Common myeloid progenitor, CD34-positive (primary cell): ENCODE measurements at regions not wholly inside any gene's neighbourhood (a gene's known extent, or its start where the extent isn't known, plus 50 kb on each side); places are given as distances from the start of the nearest gene placed in this dataset.

Source experiments
- CTCF ChIA-PET: fragments of 350-600 bp; sonication (Branson Sonifier 250); formaldehyde crosslinking; loops from one replicate; lab custom pipeline; 2021; ENCODE audit warnings: antibody characterized with exemption; lab: Charles Lee
- POLR2A ChIA-PET: fragments of 350-600 bp; sonication (Branson Sonifier 250); formaldehyde crosslinking; loops from one replicate; lab custom pipeline; 2021; ENCODE audit warnings: antibody characterized with exemption; lab: Charles Lee
- DNase-seq, 3 donors: peaks; one replicate each; pipeline versions ENCODE4 v3.0.0 to v3.0.0-alpha.2; 2013
- H3K27ac ChIP-seq, 2 experiments: 1 replicate in 1 of 2; 2 replicates in 1 of 2; pipeline ENCODE4 v1.7.0; 2013; ENCODE audit warnings: inconsistent platforms in 2 of 2, low read length in 2 of 2, mild to moderate bottlenecking in 2 of 2, low read depth in 1 of 2, moderate library complexity in 1 of 2; ENCODE audit not compliant: severe bottlenecking in 2 of 2, insufficient read depth in 1 of 2, poor library complexity in 1 of 2
- H3K27me3 ChIP-seq, 5 experiments: replicated peaks in 2 of 5; 1 replicate in 3 of 5; 2 replicates in 2 of 5; pipeline versions ENCODE4 v1.6.1 to v1.7.0; 2013; ENCODE audit warnings: low read length in 4 of 5, mild to moderate bottlenecking in 2 of 5, moderate library complexity in 2 of 5, inconsistent platforms in 1 of 5; ENCODE audit not compliant: insufficient read depth in 5 of 5, control insufficient read depth in 4 of 5
- H3K36me3 ChIP-seq, 4 experiments: 1 replicate in 2 of 4; 2 replicates in 2 of 4; pipeline versions ENCODE4 v1.6.1 to v1.7.0; 2013; ENCODE audit warnings: low read length in 3 of 4, control low read depth in 1 of 4, mild to moderate bottlenecking in 1 of 4; ENCODE audit not compliant: control insufficient read depth in 4 of 4, insufficient read depth in 4 of 4
- H3K4me1 ChIP-seq, 4 experiments: 1 replicate in 3 of 4; 2 replicates in 1 of 4; pipeline versions ENCODE4 v1.6.1 to v1.7.1; 2013; ENCODE audit warnings: low read length in 3 of 4, mild to moderate bottlenecking in 3 of 4, control low read depth in 1 of 4, inconsistent platforms in 1 of 4, moderate library complexity in 1 of 4; ENCODE audit not compliant: control insufficient read depth in 4 of 4, insufficient read depth in 4 of 4; ENCODE audit errors: control extremely low read depth in 1 of 4
- H3K4me3 ChIP-seq, 7 experiments: 1 replicate in 4 of 7; 2 replicates in 3 of 7; pipeline versions ENCODE4 v1.5.1 to v1.7.0; 2013; ENCODE audit warnings: mild to moderate bottlenecking in 7 of 7, low read length in 6 of 7, moderate library complexity in 6 of 7, inconsistent platforms in 2 of 7, low read depth in 2 of 7, control low read depth in 1 of 7; ENCODE audit not compliant: insufficient read depth in 4 of 7, control insufficient read depth in 1 of 7; ENCODE audit errors: extremely low read depth in 1 of 7
- H3K9me3 ChIP-seq, 5 experiments: 1 replicate in 4 of 5; 2 replicates in 1 of 5; pipeline versions ENCODE4 v1.6.1 to v1.7.1; 2013; ENCODE audit warnings: low read length in 4 of 5, mild to moderate bottlenecking in 2 of 5, inconsistent platforms in 1 of 5, low read depth in 1 of 5, moderate library complexity in 1 of 5; ENCODE audit not compliant: control insufficient read depth in 4 of 5, insufficient read depth in 2 of 5; ENCODE audit errors: control extremely low read depth in 1 of 5
- WGBS: methylation state at CpG from one replicate; pipeline ENCODE4 v1.1.5; 2013; ENCODE audit not compliant: insufficient coverage; 5-methylcytosine and 5-hydroxymethylcytosine counted together

DNA sequence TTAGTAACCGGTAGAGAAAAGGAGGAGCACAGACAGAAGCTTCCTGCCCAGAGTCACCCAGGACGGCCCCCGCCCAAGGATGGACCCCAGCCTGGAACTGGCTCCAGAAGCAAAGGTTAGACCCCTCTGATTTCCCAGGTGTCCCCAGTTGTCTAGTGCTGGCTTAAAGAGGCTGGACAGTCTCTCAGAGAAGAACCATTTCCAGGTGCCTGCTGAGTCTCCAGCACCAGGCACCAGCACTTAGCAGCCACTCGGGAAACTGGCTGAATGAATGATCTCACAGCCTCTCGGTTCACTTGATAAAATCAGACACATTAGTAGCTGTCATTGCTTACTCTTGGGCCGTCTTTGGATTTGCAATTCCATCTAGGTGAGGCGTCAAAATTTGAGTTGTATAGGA is 139.7 kb upstream of the HES1 start:
- Histone ChIP-seq H3K36me3 (no peaks in the 10 kb centered on the region), H3K4me3 (no peak overlapping the region), H3K9me3 (peaks cover 0 to under 1% (median 0%) of the 10 kb centered on the region in 5 experiments), H3K27ac (no peak overlapping the region), H3K27me3 (peaks cover 0 to 28% (median 3%) of the 10 kb centered on the region in 5 experiments), H3K4me1 (peaks cover 0 to 12% (median 7%) of the 10 kb centered on the region in 4 experiments)
- ChIA-PET CTCF (interaction anchor here (0.8 to 1.3 kb wide), 2 partner anchors 15 to 27 kb away, joined by 3 to 4 read pairs; no protein-coding TSS in a partner anchor), POLR2A (interaction anchor here (0.8 kb wide), 1 partner anchor 110 kb away, joined by 3 read pairs; no protein-coding TSS in a partner anchor)
- 92% methylated on average over 7 of the region's 7 CpGs for WGBS
- DNase-seq, result no peak

GRCh38 chr3:193996641-193997089 is 139.3 kb upstream of the HES1 start:
- no peak for DNase-seq
- Histone ChIP-seq H3K36me3 (no peaks in the 10 kb centered on the region), H3K27ac (no peak overlapping the region), H3K4me1 (peaks cover 0 to 12% (median 7%) of the 10 kb centered on the region in 4 experiments), H3K4me3 (no peak overlapping the region), H3K9me3 (no peaks in the 10 kb centered on the region), H3K27me3 (peaks cover 0 to 28% (median 3%) of the 10 kb centered on the region in 5 experiments)
- CTCF ChIA-PET, result interaction anchor here (0.8 to 1.6 kb wide), 3 partner anchors 16 to 87 kb away, joined by 3 to 4 read pairs (median 3); no protein-coding TSS in a partner anchor
- POLR2A ChIA-PET, result interaction anchor here (0.8 kb wide), 1 partner anchor 110 kb away, joined by 3 read pairs; no protein-coding TSS in a partner anchor
- 95% methylated on average over 6 of the region's 6 CpGs for WGBS

GRCh38 chr3:193997228-193998122 is 138.5 kb upstream of the HES1 start:
- peak; percentile 44 to 76 (median 64) for DNase-seq
- 72% methylated on average over 8 of the region's 12 CpGs for WGBS
- H3K4me1 ChIP-seq, result peaks cover 0 to 14% (median 9%) of the 10 kb centered on the region in 4 experiments
- no peaks in the 10 kb centered on the region for H3K36me3 ChIP-seq
- H3K4me3 ChIP-seq, result no peak overlapping the region
- no peaks in the 10 kb centered on the region for H3K9me3 ChIP-seq
- H3K27ac ChIP-seq, result no peak overlapping the region
- ChIA-PET CTCF (interaction anchor here (0.6 to 1.6 kb wide), 7 partner anchors 11 to 217 kb away, joined by 3 to 8 read pairs (median 3); no protein-coding TSS in a partner anchor), POLR2A (interaction anchor here (0.6 kb wide), 1 partner anchor 174 kb away, joined by 3 read pairs; no protein-coding TSS in a partner anchor)
- H3K27me3 ChIP-seq, result peaks cover 0 to 31% (median 3%) of the 10 kb centered on the region in 5 experiments

DNA sequence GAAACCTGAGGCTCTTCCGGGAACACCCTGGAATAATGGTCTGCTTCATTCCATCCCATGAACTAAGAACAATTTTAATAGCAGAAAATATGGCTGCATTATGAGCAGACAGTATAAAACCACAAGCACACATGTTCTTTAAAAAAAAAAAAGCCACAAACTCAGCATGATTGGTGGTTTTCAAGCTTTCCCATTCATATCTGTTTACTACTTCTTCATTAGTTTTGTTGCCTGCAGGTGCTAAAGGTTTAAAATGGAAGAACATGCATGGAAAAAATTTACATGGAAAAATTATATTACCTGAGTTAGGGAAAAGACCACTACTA is 137.9 kb upstream of the HES1 start:
- ChIA-PET CTCF (interaction anchor here (0.6 to 1.6 kb wide), 5 partner anchors 10 to 217 kb away, joined by 3 to 8 read pairs (median 3); no protein-coding TSS in a partner anchor), POLR2A (interaction anchor here (0.6 kb wide), 1 partner anchor 174 kb away, joined by 3 read pairs; no protein-coding TSS in a partner anchor)
- 17% methylated on average over 1 of the region's 1 CpG for WGBS
- peak; percentile 44 to 71 (median 70) for DNase-seq
- no peak overlapping the region for H3K27ac ChIP-seq
- no peaks in the 10 kb centered on the region for H3K9me3 ChIP-seq
- no peak overlapping the region for H3K4me3 ChIP-seq
- H3K4me1 ChIP-seq, result peaks cover 0 to 19% (median 14%) of the 10 kb centered on the region in 4 experiments
- peaks cover 0 to 27% (median 3%) of the 10 kb centered on the region in 5 experiments for H3K27me3 ChIP-seq
- H3K36me3 ChIP-seq, result no peaks in the 10 kb centered on the region

DNA sequence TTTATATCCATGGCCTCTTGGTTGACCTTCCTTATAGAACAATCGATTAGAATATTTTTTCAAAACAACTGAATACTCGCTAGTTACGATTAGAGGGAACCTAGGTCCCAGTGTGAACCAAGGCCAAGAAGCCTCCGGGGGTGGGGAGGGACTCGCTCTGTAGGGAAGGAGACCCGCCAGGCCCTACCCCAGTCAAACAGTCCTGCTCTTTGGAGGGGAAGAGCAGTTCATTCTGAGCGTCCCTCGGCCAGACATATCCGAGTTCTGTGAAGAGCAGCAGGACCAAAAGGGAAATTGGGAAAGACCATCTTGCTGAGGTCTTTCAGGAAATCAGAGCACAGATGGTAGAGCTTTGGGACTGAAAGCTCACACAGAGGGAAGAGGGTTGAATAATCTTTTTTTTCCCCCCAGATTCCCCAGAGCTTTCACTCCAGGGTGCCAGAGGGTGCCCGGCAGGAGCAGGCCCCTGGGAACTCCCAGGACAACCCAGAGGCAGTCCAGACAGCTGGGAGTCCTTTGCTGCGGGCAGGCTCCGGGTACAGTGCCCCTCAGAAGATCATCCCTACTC is 137.2 kb upstream of the HES1 start:
- no peak overlapping the region for H3K4me3 ChIP-seq
- CTCF ChIA-PET, result interaction anchor here (1.4 kb wide), 1 partner anchor 10 kb away, joined by 8 read pairs; no protein-coding TSS in a partner anchor
- H3K36me3 ChIP-seq, result no peaks in the 10 kb centered on the region
- peaks cover 0 to 24% (median 21%) of the 10 kb centered on the region in 4 experiments for H3K4me1 ChIP-seq
- no peak overlapping the region for H3K27ac ChIP-seq
- H3K9me3 ChIP-seq, result no peaks in the 10 kb centered on the region
- no peak for DNase-seq
- POLR2A ChIA-PET, result no interaction called here
- peaks cover 0 to 25% (median 3%) of the 10 kb centered on the region in 5 experiments for H3K27me3 ChIP-seq
- WGBS, result 95% methylated on average over 12 of the region's 12 CpGs

- Histone ChIP-seq H3K4me1 (peaks cover 0 to 33% (median 30%) of the 10 kb centered on the region in 4 experiments), H3K27ac (no peak overlapping the region), H3K36me3 (no peaks in the 10 kb centered on the region), H3K9me3 (no peaks in the 10 kb centered on the region), H3K27me3 (peaks cover 0 to 23% (median 3%) of the 10 kb centered on the region in 5 experiments), H3K4me3 (no peak overlapping the region)
- DNase-seq, result no peak
- ChIA-PET CTCF (interaction anchor here (0.8 kb wide), 1 partner anchor 117 kb away, joined by 3 read pairs; no protein-coding TSS in a partner anchor), POLR2A (no interaction called here)
- WGBS, result 94% methylated on average over 2 of the region's 4 CpGs
These were observed 135.8 kb upstream of the HES1 start for GRCh38 chr3:194000100-194000499.
